ENCODE measurements at regions not wholly inside any gene's neighbourhood (a gene's known extent, or its start where the extent isn't known, plus 50 kb on each side); places are given as distances from the start of the nearest gene placed in this dataset.

GRCh38 chr14:76974365-76974764 is 54.1 kb downstream of the IRF2BPL start:
- TF ChIP-seq CTCF (IDR thresholded peaks at IDR 0.05), result no peak
- TF ChIP-seq POLR2A (IDR thresholded peaks at IDR 0.05), result no peak

Data from body of pancreas (tissue), 4 donors.